ENCODE measurements at regions not wholly inside any gene's neighbourhood (a gene's known extent, or its start where the extent isn't known, plus 50 kb on each side); places are given as distances from the start of the nearest gene placed in this dataset.

DNA sequence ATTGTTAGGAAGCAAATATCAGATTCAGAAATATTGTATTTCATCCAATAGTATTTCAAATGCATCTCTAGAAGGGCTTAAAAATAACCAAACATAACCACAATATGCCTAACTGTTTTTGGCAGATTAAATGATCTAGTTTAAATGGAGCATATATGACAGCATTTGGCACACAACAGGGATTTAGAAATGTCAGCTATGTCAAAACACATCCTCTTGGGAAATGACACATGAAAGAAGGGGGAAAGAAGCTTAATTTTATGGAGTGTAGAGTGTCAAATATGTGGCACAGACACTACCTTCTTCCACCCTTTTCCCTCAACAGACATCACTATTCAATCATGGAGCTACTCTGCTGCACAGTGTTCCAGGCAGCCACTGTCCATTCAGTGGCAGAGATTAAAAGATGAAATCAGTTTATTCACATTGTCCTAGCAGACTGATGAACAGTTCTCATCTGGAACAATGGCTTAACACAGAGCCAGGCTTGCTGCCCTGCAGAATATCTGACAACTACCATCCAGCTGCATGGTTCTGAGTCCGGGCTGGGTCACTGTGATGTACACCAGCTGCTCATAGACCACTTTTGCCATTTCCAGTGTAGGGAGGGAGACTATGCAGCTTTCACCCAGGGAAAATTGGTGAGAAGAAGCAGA is 349.8 kb downstream of the DHX35 start:
- TF ChIP-seq, protein P1, sequence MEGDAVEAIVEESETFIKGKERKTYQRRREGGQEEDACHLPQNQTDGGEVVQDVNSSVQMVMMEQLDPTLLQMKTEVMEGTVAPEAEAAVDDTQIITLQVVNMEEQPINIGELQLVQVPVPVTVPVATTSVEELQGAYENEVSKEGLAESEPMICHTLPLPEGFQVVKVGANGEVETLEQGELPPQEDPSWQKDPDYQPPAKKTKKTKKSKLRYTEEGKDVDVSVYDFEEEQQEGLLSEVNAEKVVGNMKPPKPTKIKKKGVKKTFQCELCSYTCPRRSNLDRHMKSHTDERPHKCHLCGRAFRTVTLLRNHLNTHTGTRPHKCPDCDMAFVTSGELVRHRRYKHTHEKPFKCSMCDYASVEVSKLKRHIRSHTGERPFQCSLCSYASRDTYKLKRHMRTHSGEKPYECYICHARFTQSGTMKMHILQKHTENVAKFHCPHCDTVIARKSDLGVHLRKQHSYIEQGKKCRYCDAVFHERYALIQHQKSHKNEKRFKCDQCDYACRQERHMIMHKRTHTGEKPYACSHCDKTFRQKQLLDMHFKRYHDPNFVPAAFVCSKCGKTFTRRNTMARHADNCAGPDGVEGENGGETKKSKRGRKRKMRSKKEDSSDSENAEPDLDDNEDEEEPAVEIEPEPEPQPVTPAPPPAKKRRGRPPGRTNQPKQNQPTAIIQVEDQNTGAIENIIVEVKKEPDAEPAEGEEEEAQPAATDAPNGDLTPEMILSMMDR (IDR thresholded peaks at IDR 0.05): no peak
- no peak overlapping the region for H3K27ac ChIP-seq

DNA sequence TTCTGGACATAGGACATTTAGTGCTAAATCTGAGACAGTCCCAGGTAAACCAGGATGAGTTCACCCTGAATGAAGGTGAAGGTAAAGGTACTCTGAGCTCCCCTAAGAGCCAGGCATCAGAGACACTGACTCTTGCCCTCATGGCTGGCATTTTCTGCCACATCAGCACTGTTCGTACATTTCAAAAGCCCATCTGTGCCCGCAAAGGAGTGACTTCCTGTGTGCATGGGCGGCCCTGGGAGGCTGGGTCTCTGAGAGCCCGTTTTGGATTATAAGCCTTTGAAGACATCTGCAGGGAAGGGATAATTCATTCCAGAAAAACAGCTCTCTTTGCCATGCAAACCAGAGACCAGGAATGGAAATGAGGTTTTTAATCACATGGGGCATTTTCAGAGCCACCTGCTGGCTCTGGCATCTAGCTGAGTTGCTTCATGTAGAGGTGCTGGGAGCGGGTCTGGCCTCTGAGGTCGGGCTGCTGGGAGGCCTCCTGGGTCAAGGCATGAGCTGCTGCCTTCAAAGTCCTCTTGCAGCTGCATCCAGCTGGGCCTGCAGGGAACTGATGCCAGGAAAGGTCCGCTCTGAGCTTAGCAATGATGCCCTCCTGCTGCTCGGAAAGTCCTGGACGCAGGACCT is 348.3 kb downstream of the DHX35 start:
- DNase-seq (ENCODE audit: low spot score): no peak
- no peak overlapping the region for H3K27ac ChIP-seq
- no peak overlapping the region for H3K4me3 ChIP-seq
- TF ChIP-seq, protein P1 (IDR thresholded peaks at IDR 0.05): no peak

More for the DNA sequence above, 349.8 kb downstream of the DHX35 start:
- DNase-seq (ENCODE audit: low spot score): no peak
- H3K4me3 ChIP-seq: no peak overlapping the region

DNA sequence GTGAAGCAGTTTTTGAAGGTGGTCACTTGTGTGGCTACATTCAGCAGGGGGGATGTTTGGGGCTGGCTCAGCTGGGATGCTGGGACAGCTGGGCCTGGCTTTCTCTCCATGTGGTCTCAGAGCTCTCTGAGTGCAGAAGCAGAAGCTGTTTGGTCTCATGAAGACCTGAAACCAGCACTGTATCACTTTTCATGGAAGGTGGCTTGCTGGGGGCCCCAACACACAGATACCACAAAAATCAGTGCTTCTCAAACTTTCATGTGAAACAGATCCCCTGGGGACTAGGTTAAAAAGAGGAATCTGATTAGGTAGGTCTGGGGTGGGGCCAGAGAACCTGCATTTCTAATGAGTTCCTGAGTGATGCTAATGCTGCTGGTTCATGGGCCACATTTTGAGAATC is 347.3 kb downstream of the DHX35 start:
- TF ChIP-seq, protein P1 (IDR thresholded peaks at IDR 0.05): no peak
- no peak for DNase-seq (ENCODE audit: low spot score)
- Histone ChIP-seq H3K4me3 (no peak overlapping the region), H3K27ac (no peak overlapping the region)

DNA sequence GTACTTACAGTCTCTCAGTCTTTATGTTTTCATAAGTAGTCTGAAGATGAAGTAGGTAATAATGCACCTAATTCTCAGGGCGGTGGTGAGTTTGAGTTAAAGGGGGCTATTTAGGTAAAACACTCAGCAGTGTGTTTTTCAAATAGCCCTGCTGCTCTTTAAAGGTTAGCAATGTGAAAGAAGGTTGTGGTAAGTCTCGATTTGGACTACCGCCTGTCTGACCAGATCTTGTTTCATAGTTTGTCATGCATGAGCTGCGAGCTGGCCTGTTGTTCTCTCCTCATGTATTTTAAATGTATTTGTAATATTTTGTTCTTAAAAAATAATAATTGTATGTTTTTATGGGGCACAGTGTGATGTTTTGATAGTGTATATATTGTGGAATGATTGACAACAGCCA is 340.2 kb downstream of the DHX35 start:
- TF ChIP-seq, protein P1 (IDR thresholded peaks at IDR 0.05): no peak
- Histone ChIP-seq H3K4me3 (no peak overlapping the region), H3K27ac (no peak overlapping the region)
- DNase-seq (ENCODE audit: low spot score): no peak

DNA sequence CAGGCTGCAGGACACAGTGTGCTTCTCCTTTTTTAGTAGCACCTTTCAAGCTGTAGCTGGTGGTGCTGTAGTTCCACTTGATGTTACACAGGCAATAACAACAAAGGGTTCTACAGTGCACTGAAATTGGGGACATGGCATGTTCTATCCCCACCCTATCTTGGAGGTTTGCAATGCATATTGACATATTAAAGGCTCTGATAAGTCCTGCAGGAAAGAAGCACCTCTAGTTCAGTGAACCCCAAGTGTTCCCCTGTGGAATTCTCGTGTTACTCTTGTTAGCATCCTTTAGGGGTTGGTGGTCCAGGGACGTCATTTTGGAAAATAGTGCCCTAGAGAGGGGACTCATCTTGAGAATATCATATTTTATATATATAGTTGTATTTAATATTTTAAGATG is 337.6 kb downstream of the DHX35 start:
- DNase-seq (ENCODE audit: low spot score): no peak
- no peak overlapping the region for H3K4me3 ChIP-seq
- TF ChIP-seq, protein P1 (IDR thresholded peaks at IDR 0.05): no peak
- no peak overlapping the region for H3K27ac ChIP-seq

DNA sequence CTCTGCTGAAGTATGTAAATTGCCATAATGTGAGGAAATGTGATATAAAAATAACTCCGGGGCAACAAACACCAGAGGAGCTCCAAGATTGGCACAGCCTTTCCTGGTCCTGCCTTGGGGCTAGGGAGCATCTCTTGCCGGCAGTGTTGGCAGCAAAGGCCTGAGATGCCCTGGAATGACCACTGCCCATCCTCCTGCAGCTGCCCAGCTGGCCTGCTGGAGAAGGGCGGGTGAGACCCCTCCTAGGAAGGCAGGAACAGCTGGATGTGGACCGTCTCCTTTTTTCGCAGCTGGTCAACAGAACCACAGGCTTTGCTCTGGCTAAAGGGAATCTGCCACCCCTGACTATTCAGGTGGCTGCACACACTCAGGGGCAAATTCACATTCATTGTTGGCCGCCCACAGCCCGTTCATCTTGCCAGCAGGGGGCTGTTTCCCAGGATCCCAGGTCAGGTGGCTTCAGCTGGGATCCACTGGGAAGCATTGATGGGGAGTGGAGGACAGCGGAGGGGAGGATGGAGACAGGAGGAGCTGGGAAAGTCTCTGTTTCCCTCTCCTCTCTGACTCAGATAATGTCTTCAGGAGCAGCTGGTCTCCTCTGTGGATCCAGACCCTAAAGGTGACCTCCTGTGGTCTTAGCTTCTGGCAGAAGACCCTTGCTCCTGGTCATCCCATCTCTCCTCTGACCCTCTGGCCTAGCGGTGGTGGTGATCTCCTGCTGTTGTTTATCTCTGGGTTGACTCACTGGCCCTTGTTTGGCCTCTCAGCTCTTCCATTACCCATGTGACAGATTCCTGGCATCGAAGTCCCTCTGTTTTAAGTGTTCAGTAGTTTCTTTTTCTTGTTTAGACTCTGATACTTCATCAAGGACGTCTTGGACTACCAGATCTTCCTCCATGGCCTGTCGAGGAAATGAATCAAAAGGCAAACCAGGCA is 336.7 kb downstream of the DHX35 start:
- DNase-seq (ENCODE audit: low spot score): no peak
- Histone ChIP-seq H3K27ac (no peak overlapping the region), H3K4me3 (no peak overlapping the region)
- TF ChIP-seq, protein P1 (IDR thresholded peaks at IDR 0.05): no peak

Measured in coronary artery (tissue), 2 donors.